ENCODE measurements at regions not wholly inside any gene's neighbourhood (a gene's known extent, or its start where the extent isn't known, plus 50 kb on each side); places are given as distances from the start of the nearest gene placed in this dataset.
"Not testable (repeated sequence)": the region's sequence is repeated elsewhere in the genome, so short reads cannot be mapped to it uniquely, and the experiment has no call there.

GRCh38 chr14:66233591-66233990, 252.6 kb upstream of the CCDC196 start:
- no peak for DNase-seq (ENCODE audit: low read depth, low spot score)

GRCh38 chr14:66234411-66234810, 251.8 kb upstream of the CCDC196 start:
- no peak for DNase-seq (ENCODE audit: low read depth, low spot score)

More at GRCh38 chr14:66233591-66233990, 252.6 kb upstream of the CCDC196 start:
- H3K27ac ChIP-seq = no peak overlapping the region

GRCh38 chr14:66237741-66238140, 248.4 kb upstream of the CCDC196 start:
- no peak overlapping the region for H3K27ac ChIP-seq
- no peak for DNase-seq (ENCODE audit: low read depth, low spot score)

More at GRCh38 chr14:66234411-66234810, 251.8 kb upstream of the CCDC196 start:
- no peak overlapping the region for H3K27ac ChIP-seq

- H3K27ac ChIP-seq = no peak overlapping the region
- DNase-seq (ENCODE audit: low read depth, low spot score) = no peak
These were observed 247.2 kb upstream of the CCDC196 start for GRCh38 chr14:66238969-66239368.

- H3K27ac ChIP-seq = no peak overlapping the region
- no peak for DNase-seq (ENCODE audit: low read depth, low spot score)
These were observed 246.6 kb upstream of the CCDC196 start for GRCh38 chr14:66239589-66239988.

- peak; percentile 16 for DNase-seq (ENCODE audit: low read depth, low spot score)
- no peak overlapping the region for H3K27ac ChIP-seq
These were observed 246.1 kb upstream of the CCDC196 start for GRCh38 chr14:66240105-66240504.

- no peak overlapping the region for H3K27ac ChIP-seq
- no peak for DNase-seq (ENCODE audit: low read depth, low spot score)
These were observed 244.2 kb upstream of the CCDC196 start for GRCh38 chr14:66242001-66242400.

- H3K27ac ChIP-seq = no peak overlapping the region
- DNase-seq (ENCODE audit: low read depth, low spot score) = no peak
These were observed 241.3 kb upstream of the CCDC196 start for GRCh38 chr14:66244834-66245233.

- no peak for DNase-seq (ENCODE audit: low read depth, low spot score)
These were observed 238.4 kb upstream of the CCDC196 start for GRCh38 chr14:66247662-66248193.

DNA sequence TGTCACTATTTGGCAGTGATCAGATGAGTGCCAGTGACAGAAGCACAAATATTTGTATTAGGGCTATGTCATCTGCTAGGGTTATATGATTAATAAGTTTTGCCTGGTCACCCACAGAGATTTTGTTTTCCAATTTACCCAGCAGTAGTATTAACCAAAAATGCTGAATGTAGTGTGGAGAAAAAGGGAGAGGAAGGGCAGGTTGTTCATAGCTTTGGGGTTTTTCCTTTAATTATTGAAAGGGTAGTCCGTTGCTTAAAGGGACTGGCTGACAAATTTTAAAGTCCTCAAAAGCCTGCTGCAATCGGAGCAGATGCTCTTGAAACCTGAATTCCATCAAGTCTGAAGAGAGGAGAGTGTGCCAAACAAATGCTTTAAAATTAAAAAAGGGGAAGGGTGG, 237.9 kb upstream of the CCDC196 start:
- no peak overlapping the region for H3K27ac ChIP-seq
- no peak for DNase-seq (ENCODE audit: low read depth, low spot score)

More at GRCh38 chr14:66247662-66248193, 238.4 kb upstream of the CCDC196 start:
- H3K27ac ChIP-seq = no peak overlapping the region

DNA sequence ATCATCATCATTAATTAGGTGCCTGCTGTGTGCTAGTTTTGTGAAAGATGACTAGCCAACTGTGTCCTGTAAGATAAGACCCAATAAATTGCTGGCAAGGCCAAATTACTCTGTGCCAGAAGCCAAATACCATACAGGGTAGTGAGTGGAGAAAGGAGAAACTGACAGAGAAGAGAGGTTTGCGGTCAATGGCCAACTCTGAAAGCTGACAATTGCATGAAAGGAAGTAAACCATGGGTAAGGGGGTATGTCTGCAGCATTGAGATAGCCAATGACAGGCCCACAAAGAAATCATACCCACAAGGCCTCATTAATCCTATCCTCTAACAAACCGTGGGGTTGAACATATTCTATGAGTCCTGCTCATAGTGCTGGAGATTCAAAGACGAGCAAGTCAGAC, 236.6 kb upstream of the CCDC196 start:
- no peak overlapping the region for H3K27ac ChIP-seq
- no peak for DNase-seq (ENCODE audit: low read depth, low spot score)

- H3K27ac ChIP-seq = no peak overlapping the region
- DNase-seq (ENCODE audit: low read depth, low spot score) = no peak
These were observed 232.1 kb upstream of the CCDC196 start for GRCh38 chr14:66254038-66254437.

DNA sequence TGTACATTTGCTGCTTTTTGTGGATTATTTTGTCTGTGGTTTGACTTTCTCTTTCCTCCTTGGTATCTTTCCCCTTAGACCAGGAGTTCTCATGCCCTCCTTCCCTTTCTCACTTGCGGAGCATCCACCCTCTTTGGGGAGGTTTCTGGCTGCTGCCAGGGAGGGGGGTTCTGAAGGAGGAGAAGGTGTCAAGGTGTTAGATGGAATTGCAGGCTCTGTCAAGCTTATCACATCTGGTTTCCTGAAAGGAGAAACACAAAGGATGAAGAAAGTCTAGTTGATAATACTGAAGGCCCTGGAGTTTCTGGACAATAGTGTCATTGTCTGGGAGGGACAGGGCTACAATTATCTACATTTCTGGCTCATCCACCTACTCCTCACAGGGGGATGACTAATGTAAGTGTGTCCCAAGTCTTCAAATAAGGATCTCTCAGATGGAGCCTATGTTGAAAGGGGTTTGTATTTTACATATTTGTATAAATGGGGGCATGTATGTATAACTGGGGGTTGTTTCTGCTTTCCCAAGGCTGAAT, 217.3 kb upstream of the CCDC196 start:
- H3K27ac ChIP-seq = no peak overlapping the region
- no peak for DNase-seq (ENCODE audit: low read depth, low spot score)

GRCh38 chr14:66272221-66272620, 213.9 kb upstream of the CCDC196 start:
- H3K27ac ChIP-seq = no peak overlapping the region
- DNase-seq (ENCODE audit: low read depth, low spot score) = no peak

DNA sequence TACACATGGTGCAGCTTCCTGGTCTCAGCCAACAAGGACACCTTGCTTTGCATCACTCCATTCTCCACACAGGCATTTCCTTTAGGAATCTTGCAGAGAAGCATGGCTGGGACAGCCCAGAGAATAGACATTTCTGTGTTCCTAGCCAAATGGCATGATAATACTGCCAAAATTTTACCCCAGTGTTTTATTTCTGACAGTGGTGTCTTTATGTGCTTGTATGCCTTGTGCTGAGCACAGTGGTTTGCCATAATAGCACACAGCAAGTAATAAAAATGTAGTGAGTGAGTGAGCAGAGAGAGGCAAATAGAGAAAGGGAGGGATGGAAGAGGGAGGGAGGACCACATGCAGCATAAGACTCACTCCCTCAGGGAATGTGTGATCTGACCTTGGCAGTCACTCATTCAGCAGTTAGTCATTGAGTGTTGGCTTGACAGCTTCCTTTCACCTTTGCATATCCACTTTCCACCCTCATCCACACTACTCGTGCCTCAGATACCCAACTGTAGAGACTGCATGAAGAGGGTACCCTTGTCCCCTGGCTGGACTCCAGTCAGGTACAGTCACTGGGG, 212.8 kb upstream of the CCDC196 start:
- no peak for DNase-seq (ENCODE audit: low read depth, low spot score)
- no peak overlapping the region for H3K27ac ChIP-seq

DNA sequence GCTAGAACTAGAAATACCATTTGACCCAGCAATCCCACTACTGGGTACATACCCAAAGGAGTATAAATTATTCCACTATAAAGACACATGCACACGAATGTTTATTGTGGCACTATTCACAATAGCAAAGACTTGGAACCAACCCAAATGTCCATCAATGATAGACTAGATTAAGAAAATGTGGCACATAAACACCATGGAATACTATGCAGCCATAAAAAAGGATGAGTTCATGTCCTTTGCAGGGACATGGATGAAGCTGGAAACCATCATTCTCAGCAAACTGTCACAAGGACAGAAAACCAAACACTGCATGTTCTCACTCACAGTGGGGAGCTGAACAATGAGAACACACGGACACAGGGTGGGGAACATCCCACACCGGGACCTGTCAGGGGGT, 207.8 kb upstream of the CCDC196 start:
- not testable (repeated sequence) for DNase-seq (ENCODE audit: low read depth, low spot score); H3K27ac ChIP-seq

- no peak for DNase-seq (ENCODE audit: low read depth, low spot score)
- H3K27ac ChIP-seq = no peak overlapping the region
These were observed 205.0 kb upstream of the CCDC196 start for GRCh38 chr14:66281036-66281776.

GRCh38 chr14:66284346-66284745, 201.8 kb upstream of the CCDC196 start:
- H3K27ac ChIP-seq = no peak overlapping the region
- DNase-seq (ENCODE audit: low read depth, low spot score) = peak; percentile 3

GRCh38 chr14:66288511-66288910, 197.7 kb upstream of the CCDC196 start:
- H3K27ac ChIP-seq = no peak overlapping the region
- peak; percentile 34 for DNase-seq (ENCODE audit: low read depth, low spot score)

- no peak overlapping the region for H3K27ac ChIP-seq
- no peak for DNase-seq (ENCODE audit: low read depth, low spot score)
These were observed 194.4 kb upstream of the CCDC196 start for GRCh38 chr14:66291756-66292155.

- no peak overlapping the region for H3K27ac ChIP-seq
- DNase-seq (ENCODE audit: low read depth, low spot score) = no peak
These were observed 192.6 kb upstream of the CCDC196 start for GRCh38 chr14:66293533-66294105.

Measured in epithelial cell of prostate (primary cell).